T47D (cell line): ENCODE measurements at regions not wholly inside any gene's neighbourhood (a gene's known extent, or its start where the extent isn't known, plus 50 kb on each side); places are given as distances from the start of the nearest gene placed in this dataset.

ENCODE experiments used
- DNase-seq, 2 experiments: peaks; one replicate each; pipeline versions ENCODE4 v3.0.0 to v3.0.0-alpha.2; 2011 to 2012; ENCODE audit warnings: low read depth in 1 of 2, low spot score in 1 of 2
- JUND ChIP-seq: IDR thresholded peaks from 2 replicates; pipeline ENCODE4 v1.6.1; 2012; ENCODE audit warnings: low read depth
- in situ Hi-C: cut with HindIII; loops from 2 replicates; pipeline ENCODE4 v1.10.0; 2016; ENCODE audit warnings: low sequenced_read_pairs, low pct_unique_long_range_greater_than_20kb

DNA sequence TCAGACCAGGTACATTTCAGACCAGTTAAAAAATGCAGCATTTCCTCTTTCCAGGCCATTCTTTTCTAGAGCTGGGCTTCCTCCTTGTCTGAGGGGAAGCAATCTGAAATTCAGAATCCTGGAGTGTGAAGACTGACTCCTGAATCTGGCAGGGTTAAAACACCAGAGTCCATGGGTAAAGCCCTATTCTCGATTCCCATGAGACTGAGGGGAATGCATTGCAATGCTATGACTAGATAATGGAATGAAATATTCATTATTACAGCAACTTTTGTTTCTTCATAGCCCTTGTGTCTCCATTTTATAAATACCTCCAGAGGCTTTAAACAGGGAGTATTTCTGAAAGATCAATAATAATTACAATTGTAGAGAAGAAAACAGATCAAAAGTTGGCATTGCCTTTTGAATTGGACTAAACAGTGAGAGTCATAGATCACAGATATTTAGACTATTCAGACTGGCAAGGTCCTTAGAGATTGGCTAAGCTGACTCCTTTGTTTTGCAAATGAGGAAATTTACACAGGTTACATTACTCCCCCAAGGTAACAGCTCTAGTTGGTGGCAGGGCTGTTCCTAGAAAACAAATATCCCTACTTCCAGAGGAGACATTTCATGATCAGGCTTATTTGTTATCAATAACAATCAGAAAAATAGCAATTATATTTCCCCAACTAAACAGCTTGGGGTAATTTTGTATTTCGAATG is 632.6 kb upstream of the KIRREL3 start:
- no peak for DNase-seq
- TF ChIP-seq JUND: no peak
- in situ Hi-C loops: no loop called here

DNA sequence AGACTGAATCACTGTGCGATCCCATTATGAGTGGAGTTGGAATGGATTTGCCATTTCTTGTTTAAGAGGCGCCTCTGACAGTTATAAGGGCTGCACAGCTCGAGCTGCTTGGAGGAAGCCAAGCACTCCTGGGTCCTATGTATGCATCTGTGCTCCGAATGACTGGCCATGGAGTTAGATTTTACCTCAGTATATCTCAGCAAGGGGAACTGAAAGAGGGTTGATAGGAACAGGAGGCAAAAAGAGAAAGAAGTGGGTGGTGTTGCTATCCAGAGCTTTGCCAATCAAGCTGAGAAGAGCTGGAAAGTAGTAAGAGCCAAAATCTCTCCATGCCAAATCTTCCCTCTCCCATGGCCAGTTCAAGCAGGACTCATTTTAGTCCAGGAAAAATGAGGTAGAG is 632.0 kb upstream of the KIRREL3 start:
- in situ Hi-C loops: no loop called here

DNA sequence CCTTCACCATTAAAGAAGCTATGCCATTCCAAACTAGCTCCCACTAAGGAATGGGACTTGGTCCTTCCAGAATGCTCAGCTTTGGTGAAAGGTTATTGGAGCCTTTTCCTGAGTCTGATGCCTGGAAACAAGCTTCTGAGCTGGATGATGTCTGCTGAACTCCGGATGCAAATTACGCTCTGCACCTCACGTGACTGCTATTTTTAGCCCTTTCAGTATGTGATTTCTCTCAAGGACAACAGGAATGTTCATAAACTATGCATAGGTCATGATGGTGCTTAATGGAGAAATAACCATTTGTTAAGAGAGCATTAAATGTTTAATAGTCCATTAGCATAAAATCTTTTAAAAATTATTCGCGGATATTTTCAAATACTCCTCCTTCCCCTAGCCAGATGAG is 631.4 kb upstream of the KIRREL3 start:
- DNase-seq: no peak
- in situ Hi-C loops: no loop called here
- no peak for TF ChIP-seq JUND

More for the DNA sequence above, 632.0 kb upstream of the KIRREL3 start:
- TF ChIP-seq JUND: no peak
- no peak for DNase-seq

DNA sequence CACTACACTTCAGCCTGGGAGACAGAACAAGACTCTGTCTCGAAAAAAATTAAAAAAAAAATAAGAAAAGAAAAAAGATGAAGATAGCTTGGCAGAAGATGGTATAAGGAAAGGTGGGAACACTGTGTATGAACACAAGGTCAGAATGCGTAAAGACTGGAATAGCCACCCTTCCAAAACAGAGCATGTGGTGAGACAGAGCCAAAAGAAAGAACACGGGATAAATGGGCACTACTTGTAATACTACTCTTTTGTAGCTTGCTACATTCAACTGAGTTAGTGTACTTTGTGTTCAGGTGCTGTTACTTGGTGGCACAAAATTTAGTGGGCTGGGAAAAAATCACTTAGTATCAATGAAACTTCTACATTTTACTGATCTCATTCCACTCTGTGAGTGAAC is 628.6 kb upstream of the KIRREL3 start:
- in situ Hi-C loops: no loop called here
- no peak for TF ChIP-seq JUND
- no peak for DNase-seq

DNA sequence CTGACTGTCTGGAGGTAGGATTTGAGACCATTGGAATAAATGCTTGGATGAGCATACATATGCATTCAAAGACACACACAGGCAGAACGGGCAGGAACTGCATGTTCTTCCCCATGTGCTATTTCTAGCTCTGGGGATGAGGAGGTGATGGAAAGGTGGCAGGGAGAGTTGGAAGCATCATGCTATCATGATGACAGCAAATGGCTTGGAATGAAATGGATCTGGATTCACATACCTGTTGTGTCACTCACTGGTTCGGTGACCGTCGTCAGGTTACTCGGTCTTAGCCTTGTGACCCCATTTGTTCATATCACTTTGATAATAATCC is 627.9 kb upstream of the KIRREL3 start:
- in situ Hi-C loops: no loop called here
- no peak for DNase-seq
- TF ChIP-seq JUND: no peak

DNA sequence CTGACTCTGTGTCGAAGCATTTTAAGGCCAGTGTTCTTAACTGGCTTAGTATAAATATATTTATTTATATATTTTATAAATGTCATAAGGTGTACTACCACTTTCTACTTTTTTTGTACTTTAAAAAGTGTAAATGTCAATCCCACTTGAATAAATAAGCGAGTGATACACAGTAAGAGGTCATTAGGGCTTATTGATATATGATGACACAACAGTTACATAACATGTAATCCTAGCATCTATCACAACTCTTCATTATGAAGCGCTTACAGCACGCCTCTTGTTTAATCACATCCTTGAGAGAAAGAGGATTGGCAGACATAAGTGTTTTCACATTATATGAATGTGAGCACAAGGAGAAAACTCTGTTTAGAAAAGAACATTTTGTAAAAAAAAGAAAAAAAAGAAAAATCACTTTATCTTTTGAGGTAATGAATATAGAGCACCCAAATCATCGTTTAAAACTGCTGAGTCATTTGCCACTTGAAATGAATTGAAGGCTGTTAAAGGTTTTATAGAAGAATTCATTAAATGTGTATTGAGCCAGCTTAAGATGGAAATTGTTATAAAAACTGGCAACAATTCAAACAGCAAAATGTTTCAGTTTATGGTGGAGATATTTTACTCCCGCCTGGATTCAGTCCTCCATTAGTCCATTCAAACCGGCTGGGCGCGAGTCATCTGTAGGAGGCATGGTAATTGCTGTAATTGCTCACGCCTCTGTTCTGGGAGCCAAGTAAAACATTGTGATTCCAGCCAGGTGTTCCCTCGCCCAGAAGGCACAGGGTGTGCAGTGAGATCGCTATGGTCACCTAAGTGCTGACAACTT is 627.3 kb upstream of the KIRREL3 start:
- in situ Hi-C loops: no loop called here
- peak in 1 of 2 experiments; percentile 49 for DNase-seq
- no peak for TF ChIP-seq JUND

DNA sequence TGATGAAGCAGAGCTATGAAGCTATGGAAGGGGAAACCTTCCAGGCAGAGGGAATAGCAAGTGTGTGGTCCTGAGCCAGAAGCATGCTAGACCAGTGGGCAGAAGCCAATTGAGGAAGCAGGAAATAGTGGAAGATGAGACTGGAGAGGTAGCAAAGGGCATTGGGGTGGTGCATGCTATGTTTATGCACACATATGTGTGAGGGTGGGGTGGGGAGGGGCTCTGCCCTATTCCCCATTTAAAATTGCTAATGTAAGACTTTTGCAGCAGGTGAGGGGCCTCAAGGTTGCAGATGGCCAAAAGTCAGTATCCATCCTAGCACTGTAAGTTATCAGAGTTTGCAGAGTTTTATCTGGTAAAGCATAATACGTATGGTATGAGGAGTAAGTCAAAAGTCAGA is 626.6 kb upstream of the KIRREL3 start:
- no peak for DNase-seq
- in situ Hi-C loops: no loop called here
- no peak for TF ChIP-seq JUND

DNA sequence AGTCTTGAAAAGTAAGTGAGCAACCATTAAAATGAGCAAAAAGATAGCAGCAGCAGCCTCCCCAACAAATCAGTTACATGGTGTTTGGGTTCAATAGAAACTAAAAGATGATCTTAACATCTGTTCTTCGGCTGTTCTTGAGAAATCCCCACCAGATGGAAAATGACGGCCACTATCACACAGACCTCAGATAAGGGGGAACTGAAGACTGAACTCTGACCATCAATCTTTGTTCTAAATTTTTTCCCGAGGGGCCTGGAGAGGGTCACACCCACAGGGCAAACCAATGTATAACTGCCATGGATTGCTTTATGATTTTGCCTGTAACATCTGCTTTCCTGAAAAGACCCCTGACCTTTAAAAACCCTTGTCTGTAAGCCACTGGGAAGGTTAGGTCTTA is 624.8 kb upstream of the KIRREL3 start:
- in situ Hi-C loops: no loop called here
- DNase-seq: no peak
- TF ChIP-seq JUND: no peak

DNA sequence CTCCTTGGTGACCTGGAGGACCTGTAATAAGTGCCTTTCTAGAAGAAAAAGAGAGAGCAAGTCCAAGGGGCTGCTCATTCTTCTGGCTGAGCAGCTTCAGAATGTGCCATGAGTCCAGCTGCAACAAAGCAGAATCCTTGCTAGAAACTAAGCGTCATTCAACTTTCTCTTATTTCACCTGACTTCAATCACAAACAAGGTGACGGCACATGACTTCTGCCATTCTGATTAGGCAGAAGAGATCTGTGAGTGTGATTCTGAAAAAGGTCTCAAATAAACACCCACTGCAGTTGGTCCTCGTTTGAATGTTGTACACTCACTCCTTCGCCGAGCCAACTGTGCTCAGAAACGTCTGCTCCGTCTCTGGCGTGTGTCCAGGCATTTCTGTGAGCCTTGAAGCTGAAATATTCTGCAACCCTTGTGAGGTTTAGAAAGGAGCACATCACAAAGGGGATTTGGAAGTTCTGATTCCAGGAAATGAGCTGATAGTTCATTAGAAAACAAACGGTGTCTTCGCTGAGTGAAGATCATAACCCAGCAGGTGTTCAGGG is 623.8 kb upstream of the KIRREL3 start:
- in situ Hi-C loops: no loop called here
- no peak for DNase-seq
- no peak for TF ChIP-seq JUND

DNA sequence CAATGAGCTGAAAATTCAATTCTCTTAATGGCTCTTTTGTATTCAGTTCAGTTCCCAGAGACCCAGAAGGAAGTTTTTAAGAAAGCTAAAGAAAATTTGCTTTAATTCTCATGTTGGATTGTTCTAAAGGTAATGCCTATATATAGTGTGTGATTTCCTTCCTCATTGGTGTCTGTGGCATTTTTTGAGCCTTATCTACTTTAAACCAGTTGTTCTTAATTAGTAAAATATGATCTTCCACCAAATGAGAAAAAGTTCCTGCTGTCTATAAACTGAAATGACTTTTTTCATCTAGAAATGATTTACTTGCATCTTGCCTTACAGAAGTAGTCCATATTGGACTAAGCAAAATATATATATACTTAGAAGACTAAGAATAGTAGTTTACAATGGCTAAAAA is 622.1 kb upstream of the KIRREL3 start:
- in situ Hi-C loops: no loop called here
- TF ChIP-seq JUND: no peak
- DNase-seq: no peak

DNA sequence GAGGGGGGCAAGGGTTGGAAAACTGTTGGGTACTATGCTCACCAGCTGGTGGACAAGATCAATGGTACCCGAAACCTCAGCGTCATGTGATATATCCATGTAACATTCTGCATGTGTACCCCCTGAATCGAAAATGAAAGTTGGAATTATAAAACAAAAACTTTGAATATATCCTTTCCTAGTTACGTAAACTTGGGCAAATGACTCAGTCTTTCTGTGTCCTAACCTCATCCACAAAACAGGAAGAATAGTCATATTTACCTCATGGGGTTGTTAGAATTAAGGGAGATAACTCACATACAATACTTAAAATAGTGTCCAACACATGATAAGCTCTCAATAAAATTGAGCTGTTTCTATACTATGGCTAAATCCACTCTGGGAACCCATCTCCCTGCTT is 620.1 kb upstream of the KIRREL3 start:
- in situ Hi-C loops: no loop called here
- no peak for DNase-seq
- TF ChIP-seq JUND: no peak

DNA sequence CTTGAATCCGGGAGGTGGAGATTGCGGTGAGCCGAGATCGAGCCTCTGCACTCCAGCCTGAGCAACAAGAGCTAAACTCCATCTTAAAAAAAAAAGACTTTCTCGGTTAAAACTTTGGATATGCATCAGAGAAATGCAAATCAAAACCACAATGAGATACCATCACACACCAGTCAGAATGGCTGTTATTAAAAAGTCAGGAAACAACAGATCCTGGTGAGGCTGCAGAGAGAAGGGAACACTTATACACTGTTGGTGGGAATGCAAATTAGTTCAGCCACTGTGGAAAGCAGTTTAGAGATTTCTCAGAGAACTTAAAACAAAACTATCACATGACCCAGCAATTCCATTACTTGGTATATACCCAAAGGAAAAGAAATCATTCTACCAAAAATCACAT is 619.4 kb upstream of the KIRREL3 start:
- in situ Hi-C loops: no loop called here
- DNase-seq: no peak
- TF ChIP-seq JUND: no peak

DNA sequence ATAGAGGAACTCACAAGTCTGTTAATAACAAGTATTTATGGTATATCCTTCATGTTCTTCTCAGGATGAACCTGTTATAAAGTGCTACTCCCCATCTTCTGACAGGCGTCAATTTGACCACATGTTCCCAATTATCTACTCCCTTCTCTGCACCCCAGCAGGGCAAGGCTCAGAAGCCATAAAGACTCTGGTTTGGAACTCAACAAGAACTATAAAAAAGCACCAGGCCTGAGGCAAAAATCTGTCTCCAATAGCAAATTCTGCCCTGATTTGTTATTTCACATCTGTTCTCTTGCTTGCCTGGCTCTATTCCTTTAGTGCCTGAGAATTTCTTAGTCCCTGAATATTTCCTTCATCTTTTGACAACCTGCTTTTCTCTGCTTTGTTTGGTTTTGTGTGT is 618.2 kb upstream of the KIRREL3 start:
- no peak for DNase-seq
- in situ Hi-C loops: no loop called here
- no peak for TF ChIP-seq JUND
